GM19467 (cell line): ENCODE measurements at regions not wholly inside any gene's neighbourhood (a gene's known extent, or its start where the extent isn't known, plus 50 kb on each side); places are given as distances from the start of the nearest gene placed in this dataset.

ENCODE experiments used
- ATAC-seq: cut with Tn5 transposase; IDR thresholded peaks from one replicate; pipeline ENCODE4 v1.9.1; 2021; ENCODE audit warnings: mild to moderate bottlenecking, moderate library complexity; ENCODE audit not compliant: unreplicated experiment

DNA sequence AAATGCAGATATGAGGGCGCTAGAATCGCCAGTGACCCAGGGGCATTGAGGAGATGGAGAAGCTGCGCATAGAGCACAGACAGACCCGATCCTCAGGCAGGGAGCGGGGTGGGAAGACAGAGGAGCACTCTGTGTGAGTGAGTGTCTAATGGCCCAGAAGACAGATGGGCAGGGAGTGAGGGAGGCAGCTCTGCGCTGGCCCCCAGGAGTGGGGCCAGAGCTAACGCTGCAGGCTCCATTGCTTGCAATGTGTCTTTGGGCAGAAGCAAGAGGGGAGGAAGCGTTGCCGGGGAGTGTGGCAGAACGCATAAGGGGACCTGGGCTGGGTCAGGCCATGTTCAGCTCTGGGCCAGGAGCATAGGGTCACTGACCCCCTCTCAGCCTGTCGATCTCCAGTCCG, 207.0 kb downstream of the TBXT start:
- ATAC-seq, result no peak

DNA sequence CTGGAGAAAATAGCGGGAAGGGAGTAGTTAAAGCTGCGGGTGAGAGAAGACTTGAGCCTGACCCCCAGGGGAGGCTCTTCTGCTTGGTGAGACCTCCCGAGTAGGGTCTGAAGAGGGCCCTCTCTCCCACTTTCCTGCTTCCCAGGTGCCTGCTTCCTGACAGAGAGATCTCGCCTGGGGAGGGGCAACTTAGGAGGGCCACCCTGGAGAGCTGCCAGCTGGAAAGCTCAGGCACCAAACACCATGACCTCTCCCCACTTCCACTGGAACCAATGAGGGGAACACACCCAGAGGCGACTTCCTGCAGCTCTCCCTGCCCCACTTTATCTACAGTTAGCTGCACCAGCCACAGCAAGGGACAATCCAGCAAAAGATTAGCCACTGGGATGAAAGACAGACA, 208.0 kb downstream of the TBXT start:
- no peak for ATAC-seq

GRCh38 chr6:165956874-165957273, 210.8 kb downstream of the TBXT start:
- ATAC-seq, result no peak

- no peak for ATAC-seq
Measured at GRCh38 chr6:165952514-165952913, 215.1 kb downstream of the TBXT start.

DNA sequence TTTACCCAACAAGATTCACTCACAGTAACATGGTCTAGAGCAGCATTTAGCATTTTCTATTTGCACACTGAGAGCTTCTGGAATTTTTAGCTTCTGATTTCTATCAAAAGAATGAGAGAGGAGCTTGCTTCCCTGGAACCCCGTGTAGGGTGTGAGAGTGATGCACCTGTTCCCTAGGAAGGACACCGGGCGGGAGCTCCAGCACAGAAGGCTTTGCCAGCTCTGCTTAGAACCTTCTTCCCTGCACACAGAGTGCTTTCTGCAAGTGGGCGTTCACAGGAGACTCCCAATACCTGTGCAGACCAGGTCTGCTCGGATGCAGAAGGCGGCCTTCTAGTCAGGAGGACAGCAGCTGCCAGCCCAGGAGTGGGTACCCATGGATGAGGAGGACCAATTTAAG, 217.3 kb downstream of the TBXT start:
- no peak for ATAC-seq

DNA sequence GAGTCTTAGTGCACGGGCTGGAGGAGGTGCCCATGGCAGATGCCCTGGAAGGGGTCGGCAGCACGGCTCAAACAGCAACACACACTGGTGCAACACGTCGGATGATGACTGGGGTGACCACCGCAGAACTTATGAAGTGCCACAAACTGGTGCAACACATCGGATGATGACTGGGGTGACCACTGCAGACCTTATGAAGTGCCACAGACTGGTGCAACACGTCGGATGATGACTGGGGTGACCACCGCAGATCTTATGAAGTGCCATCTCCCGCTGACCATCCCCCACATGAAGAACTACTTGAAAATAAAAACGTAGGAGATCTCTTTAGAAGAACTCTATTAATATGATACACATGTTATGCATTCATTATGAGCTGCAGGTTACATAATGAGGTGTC, 218.3 kb downstream of the TBXT start:
- no peak for ATAC-seq

- ATAC-seq, result no peak
Measured at GRCh38 chr6:165944002-165944466, 223.6 kb downstream of the TBXT start.

- no peak for ATAC-seq
Measured at GRCh38 chr6:165941786-165942185, 225.9 kb downstream of the TBXT start.

DNA sequence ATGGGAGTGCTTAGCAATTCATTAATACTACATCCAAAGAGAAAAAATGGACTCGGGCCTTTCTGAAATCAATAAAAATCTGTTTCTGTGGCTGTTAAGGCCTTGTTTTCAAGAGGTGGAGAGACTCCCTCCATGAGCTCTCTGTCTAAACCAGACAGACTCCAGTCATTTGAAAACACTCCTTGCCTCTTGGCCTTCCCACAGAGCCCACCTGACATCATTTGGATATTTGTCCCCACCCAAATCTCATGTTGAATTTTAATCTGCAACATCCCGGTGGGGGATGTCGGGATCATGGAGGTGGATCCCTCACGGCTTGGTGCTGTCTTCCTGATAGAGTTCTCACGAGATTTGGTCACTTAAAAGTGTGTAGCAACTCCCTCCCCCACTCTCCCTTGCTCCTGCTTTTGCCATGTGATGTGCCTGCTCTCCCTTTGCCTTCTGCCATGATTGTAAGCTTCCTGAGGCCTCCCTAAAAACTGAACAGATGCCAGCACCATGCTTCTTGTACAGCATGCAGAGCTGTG, 226.3 kb downstream of the TBXT start:
- no peak for ATAC-seq

DNA sequence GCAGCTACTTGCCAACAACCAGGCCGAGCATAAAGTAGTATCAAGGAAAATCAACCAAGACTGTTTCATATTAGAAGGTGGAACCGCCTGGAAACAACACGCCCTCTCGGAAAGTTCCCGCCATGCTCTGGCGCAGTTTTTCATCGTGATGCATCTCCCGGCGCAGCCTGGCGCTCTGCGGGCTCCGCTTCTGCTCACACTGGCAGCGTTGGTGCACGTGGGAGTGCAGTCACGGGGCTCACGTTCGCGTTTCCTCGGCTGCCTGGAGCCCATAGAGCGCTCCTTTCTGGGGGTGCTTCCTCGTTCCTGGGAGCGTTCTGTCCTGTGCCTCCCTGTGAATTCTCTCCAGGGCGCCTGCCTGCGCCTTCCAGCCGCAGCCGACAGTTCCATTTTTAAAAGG, 227.3 kb downstream of the TBXT start:
- ATAC-seq, result no peak

- ATAC-seq, result no peak
Measured at GRCh38 chr6:165939601-165940290, 227.9 kb downstream of the TBXT start.

DNA sequence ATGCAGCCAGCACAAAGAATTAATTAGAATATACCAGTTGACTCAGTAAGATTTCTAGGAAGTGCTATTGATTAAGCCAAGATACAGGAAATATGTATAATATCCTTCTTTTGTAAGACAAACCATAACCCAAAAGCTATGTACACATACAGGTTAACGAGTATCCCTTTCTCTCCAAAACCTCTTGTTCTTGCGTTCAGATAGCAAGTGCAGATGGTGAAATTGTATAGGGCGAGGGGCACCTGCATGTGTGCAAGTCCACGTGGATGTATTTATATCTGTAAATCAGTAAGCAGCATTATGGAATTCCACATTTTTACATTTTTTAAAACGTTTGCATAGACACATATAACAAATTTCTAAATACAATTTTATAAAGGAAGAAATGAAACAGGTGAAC, 228.6 kb downstream of the TBXT start:
- no peak for ATAC-seq

DNA sequence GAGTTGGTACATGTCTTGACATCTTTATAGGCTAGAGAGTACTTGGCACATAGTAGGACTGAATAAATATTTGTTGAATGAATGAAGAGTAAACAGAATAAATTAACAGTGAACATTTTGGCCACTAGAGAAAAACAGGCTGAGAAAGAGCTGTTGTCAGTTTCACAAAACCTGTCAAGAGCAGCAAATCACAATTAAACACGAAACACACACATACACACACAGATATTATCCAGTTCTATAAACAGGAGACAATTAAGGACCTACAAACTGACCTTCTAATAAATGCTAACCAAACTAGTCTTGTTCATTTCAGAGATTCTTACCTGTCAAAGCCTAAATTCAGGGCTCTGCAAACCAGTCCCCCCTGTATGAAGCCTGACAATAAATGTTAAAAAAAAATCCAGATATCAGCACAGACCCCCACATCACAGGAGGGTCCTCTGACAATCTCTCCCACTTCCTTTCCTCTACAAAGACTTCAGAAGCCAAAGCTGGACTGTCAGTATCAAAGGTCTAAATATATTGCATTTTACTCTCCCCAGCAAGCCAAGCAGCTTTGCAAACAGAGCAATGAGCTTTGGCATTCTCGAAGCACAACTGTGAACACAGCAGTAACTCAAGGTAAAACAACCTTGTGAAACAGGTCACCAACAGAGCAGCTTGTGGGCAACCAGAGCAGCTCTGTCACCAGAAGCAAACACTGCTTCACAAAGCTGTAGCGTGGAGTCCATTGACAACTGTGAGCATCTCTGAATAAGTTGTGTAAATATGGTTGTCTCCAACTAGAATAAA, 229.9 kb downstream of the TBXT start:
- no peak for ATAC-seq

DNA sequence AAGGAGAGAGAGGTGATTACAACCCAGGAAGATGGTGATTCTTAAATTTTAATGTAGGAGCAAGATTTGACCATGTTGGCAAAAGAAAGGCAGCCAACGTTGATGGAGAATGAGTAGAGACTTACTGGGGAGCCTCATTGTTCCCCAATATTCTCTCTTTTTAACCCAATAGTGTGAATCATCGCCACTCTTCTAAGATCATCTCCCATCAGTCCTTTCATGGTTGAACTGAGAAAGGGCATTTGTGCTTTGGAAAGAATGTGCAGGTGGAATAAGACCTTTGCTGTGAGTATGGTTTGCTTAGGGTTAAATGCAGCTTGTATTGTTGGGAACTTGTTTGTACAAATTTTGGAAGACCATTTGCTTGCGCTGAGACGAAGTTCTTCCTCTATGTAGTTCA, 231.0 kb downstream of the TBXT start:
- ATAC-seq, result no peak

- ATAC-seq, result no peak
Measured at GRCh38 chr6:165936096-165936495, 231.6 kb downstream of the TBXT start.

GRCh38 chr6:165931675-165932074, 236.0 kb downstream of the TBXT start:
- no peak for ATAC-seq

- no peak for ATAC-seq
Measured at GRCh38 chr6:165930668-165931214, 236.9 kb downstream of the TBXT start.

DNA sequence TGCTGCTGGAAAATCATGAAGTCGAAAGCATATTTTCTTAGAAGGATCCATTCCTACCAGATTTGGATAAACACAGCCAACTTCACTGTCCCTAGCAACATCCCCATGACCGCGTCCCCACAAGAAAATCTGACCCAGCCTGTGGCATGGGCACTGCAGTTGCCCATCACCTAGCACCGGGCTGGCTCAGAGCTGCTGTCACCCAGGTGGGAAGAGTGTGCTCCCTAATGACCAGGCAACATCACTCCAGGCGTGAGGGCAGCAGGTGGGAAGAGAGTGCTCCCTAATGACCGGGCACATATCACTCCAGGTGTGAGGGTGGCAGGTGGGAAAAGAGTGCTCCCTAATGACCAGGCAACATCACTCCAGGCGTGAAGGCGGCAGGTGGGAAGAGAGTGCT, 238.0 kb downstream of the TBXT start:
- ATAC-seq, result no peak

DNA sequence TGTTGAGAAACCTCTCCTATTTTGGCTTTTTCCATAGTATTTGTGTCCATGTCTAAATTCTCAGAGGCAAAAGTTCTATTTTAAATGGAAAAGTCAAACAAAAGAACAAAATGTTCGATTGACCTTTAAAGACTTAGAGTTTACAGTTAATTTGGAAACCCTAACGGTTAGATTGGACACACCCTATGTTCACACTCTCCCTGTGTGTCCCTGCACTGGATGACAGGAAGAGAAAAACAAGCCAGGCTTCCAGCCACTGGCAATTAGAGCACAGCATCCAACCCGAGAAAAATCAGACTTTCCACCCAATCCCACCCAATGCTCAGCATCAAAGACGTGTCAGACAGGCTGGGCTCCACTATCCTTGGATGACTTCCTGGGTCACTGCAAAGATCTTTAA, 241.3 kb downstream of the TBXT start:
- ATAC-seq, result no peak

GRCh38 chr6:165925474-165926156, 242.0 kb downstream of the TBXT start:
- no peak for ATAC-seq

- no peak for ATAC-seq
Measured at GRCh38 chr6:165922309-165922794, 245.3 kb downstream of the TBXT start.
